GM23338 (cell line): ENCODE measurements at regions not wholly inside any gene's neighbourhood (a gene's known extent, or its start where the extent isn't known, plus 50 kb on each side); places are given as distances from the start of the nearest gene placed in this dataset.

ENCODE experiments used
- ATAC-seq: fragments of 200-7000 bp; cut with Tn5 transposase; 3 replicates; pipeline ENCODE4 v1.9.1; 2020
- DNase-seq: peaks from one replicate; pipeline ENCODE4 v3.0.0-alpha.2; 2015; ENCODE audit warnings: low spot score
- H2AFZ ChIP-seq: fragments of 200-600 bp; sonication (generic); 2 replicates; pipeline ENCODE4 v1.8.0; 2016; ENCODE audit warnings: antibody characterized with exemption, mild to moderate bottlenecking, moderate library complexity
- H3F3A ChIP-seq: fragments of 200-600 bp; sonication (generic); replicated peaks from 2 replicates; pipeline ENCODE4 v1.8.0; 2017; ENCODE audit warnings: antibody characterized with exemption, mixed run types, low read depth
- H3K27ac ChIP-seq: fragments of 200-600 bp; sonication (generic); 2 replicates; pipeline ENCODE4 v1.6.1; 2016; ENCODE audit warnings: low read depth
- H3K27me3 ChIP-seq: fragments of 200-600 bp; sonication (generic); 2 replicates; pipeline ENCODE4 v1.8.0; 2016; ENCODE audit warnings: mild to moderate bottlenecking, mixed run types, moderate library complexity; ENCODE audit not compliant: insufficient read depth
- H3K36me3 ChIP-seq: fragments of 200-600 bp; sonication (generic); 2 replicates; pipeline ENCODE4 v1.8.0; 2016; ENCODE audit warnings: mild to moderate bottlenecking; ENCODE audit not compliant: insufficient read depth
- H3K4me1 ChIP-seq: fragments of 200-600 bp; sonication (generic); 2 replicates; pipeline ENCODE4 v1.8.0; 2016; ENCODE audit warnings: mild to moderate bottlenecking, moderate library complexity; ENCODE audit not compliant: insufficient read depth
- H3K4me2 ChIP-seq: fragments of 200-600 bp; sonication (generic); 2 replicates; pipeline ENCODE4 v1.7.1; 2017; ENCODE audit warnings: mixed run types
- H3K4me3 ChIP-seq: fragments of 200-600 bp; sonication (generic); 2 replicates; pipeline ENCODE4 v1.6.1; 2016; ENCODE audit warnings: mixed run types
- H3K79me2 ChIP-seq: fragments of 200-600 bp; sonication (generic); replicated peaks from 2 replicates; pipeline ENCODE4 v1.8.0; 2017; ENCODE audit warnings: mild to moderate bottlenecking; ENCODE audit not compliant: insufficient read depth
- H3K9me2 ChIP-seq: fragments of 200-600 bp; sonication (generic); 2 replicates; pipeline ENCODE4 v1.8.0; 2017; ENCODE audit not compliant: insufficient read depth
- H4K20me1 ChIP-seq: fragments of 200-600 bp; sonication (generic); replicated peaks from 2 replicates; pipeline ENCODE4 v1.8.0; 2017; ENCODE audit warnings: mild to moderate bottlenecking; ENCODE audit not compliant: insufficient read depth
- H3K27ac Mint-ChIP-seq: 2 replicates; pipeline ENCODE4 v1.8.0; 2020; ENCODE audit warnings: inconsistent platforms, mild to moderate bottlenecking, moderate library complexity, mixed read lengths
- H3K27me3 Mint-ChIP-seq: 3 replicates; pipeline ENCODE4 v1.8.0; 2022; ENCODE audit warnings: low read depth, mild to moderate bottlenecking, moderate library complexity, mixed read lengths, inconsistent platforms; ENCODE audit not compliant: insufficient read depth, poor library complexity
- H3K36me3 Mint-ChIP-seq: 3 replicates; pipeline ENCODE4 v1.8.0; 2021; ENCODE audit warnings: low read depth, mild to moderate bottlenecking, inconsistent platforms, moderate library complexity, mixed read lengths
- H3K4me1 Mint-ChIP-seq: 3 replicates; pipeline ENCODE4 v1.8.0; 2020; ENCODE audit warnings: mild to moderate bottlenecking, inconsistent platforms, mixed read lengths
- H3K4me3 Mint-ChIP-seq: 3 replicates; pipeline ENCODE4 v1.8.0; 2021; ENCODE audit warnings: moderate library complexity, mild to moderate bottlenecking, inconsistent platforms, mixed read lengths
- H3K9me3 Mint-ChIP-seq: 3 replicates; pipeline ENCODE4 v1.8.0; 2020; ENCODE audit warnings: moderate library complexity, mild to moderate bottlenecking, inconsistent platforms, mixed read lengths
- ETS1 ChIP-seq: IDR thresholded peaks from 2 replicates; pipeline ENCODE4 v1.6.1; 2016; ENCODE audit warnings: antibody characterized with exemption
- EZH2 ChIP-seq: fragments of 200-600 bp; sonication (generic); IDR thresholded peaks from one replicate; pipeline ENCODE4 v1.8.0; 2017; ENCODE audit warnings: antibody characterized with exemption, mild to moderate bottlenecking, low read depth; ENCODE audit not compliant: unreplicated experiment
- EZH2phosphoT487 ChIP-seq: fragments of 200-600 bp; sonication (generic); IDR thresholded peaks from one replicate; pipeline ENCODE4 v1.8.1; 2018; ENCODE audit warnings: antibody characterized with exemption; ENCODE audit not compliant: unreplicated experiment
- JUNB ChIP-seq: IDR thresholded peaks from one replicate; pipeline ENCODE4 v1.6.1; 2016; ENCODE audit warnings: antibody characterized with exemption; ENCODE audit not compliant: unreplicated experiment
- NANOG ChIP-seq: IDR thresholded peaks from 2 replicates; pipeline ENCODE4 v1.6.1; 2016; ENCODE audit warnings: antibody characterized with exemption, borderline replicate concordance
- POLR2AphosphoS5 ChIP-seq: IDR thresholded peaks from 2 replicates; pipeline ENCODE4 v1.6.1; 2016; ENCODE audit warnings: antibody characterized with exemption, low read depth
- STAT1 ChIP-seq: IDR thresholded peaks from one replicate; pipeline ENCODE4 v1.6.1; 2016; ENCODE audit warnings: antibody characterized with exemption; ENCODE audit not compliant: unreplicated experiment
- ZNF331 ChIP-seq: fragments of 250-450 bp; sonication (Bioruptor Pico); IDR thresholded peaks from 2 replicates; pipeline ENCODE4 v1.5.0; 2020; ENCODE audit warnings: low read depth, mild to moderate bottlenecking, moderate library complexity
- ZNF462 ChIP-seq: fragments of 250-450 bp; sonication (Bioruptor Pico); IDR thresholded peaks from 2 replicates; pipeline ENCODE4 v1.5.0; 2020; ENCODE audit warnings: mild to moderate bottlenecking, moderate library complexity
- TF ChIP-seq, protein P1 (sequence below): IDR thresholded peaks from one replicate; pipeline ENCODE4 v1.6.1; 2018; ENCODE audit warnings: antibody characterized with exemption; ENCODE audit not compliant: unreplicated experiment

DNA sequence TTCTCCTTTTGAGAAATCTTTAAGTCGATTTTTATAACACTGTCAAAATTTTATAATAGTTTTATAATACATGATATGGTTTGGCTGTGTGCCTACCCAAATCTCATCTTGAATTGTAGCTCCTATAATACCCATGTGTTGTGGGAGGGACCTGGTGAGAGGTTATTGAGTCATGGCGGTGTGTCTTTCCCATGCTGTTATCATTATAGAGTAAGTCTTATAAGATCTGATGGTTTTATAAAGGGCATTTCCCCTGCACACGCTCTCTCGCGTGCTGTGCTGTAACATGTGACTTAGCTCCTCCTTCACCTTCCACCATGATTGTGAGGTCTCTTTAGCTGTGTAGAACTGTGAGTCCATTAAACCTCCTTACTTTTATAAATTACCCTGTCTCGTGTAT lies 364.0 kb upstream of the SPANXN4 start:
- H3K4me3 Mint-ChIP-seq, result no peak overlapping the region
- no peaks in the 10 kb centered on the region for H4K20me1 ChIP-seq
- no peaks in the 10 kb centered on the region for H3K79me2 ChIP-seq
- H3K27ac ChIP-seq, result no peak overlapping the region
- DNase-seq (no peak), ATAC-seq (no peak)
- no peak for TF ChIP-seq NANOG
- TF ChIP-seq EZH2phosphoT487, result no peak
- TF ChIP-seq STAT1, result no peak
- TF ChIP-seq, protein P1, sequence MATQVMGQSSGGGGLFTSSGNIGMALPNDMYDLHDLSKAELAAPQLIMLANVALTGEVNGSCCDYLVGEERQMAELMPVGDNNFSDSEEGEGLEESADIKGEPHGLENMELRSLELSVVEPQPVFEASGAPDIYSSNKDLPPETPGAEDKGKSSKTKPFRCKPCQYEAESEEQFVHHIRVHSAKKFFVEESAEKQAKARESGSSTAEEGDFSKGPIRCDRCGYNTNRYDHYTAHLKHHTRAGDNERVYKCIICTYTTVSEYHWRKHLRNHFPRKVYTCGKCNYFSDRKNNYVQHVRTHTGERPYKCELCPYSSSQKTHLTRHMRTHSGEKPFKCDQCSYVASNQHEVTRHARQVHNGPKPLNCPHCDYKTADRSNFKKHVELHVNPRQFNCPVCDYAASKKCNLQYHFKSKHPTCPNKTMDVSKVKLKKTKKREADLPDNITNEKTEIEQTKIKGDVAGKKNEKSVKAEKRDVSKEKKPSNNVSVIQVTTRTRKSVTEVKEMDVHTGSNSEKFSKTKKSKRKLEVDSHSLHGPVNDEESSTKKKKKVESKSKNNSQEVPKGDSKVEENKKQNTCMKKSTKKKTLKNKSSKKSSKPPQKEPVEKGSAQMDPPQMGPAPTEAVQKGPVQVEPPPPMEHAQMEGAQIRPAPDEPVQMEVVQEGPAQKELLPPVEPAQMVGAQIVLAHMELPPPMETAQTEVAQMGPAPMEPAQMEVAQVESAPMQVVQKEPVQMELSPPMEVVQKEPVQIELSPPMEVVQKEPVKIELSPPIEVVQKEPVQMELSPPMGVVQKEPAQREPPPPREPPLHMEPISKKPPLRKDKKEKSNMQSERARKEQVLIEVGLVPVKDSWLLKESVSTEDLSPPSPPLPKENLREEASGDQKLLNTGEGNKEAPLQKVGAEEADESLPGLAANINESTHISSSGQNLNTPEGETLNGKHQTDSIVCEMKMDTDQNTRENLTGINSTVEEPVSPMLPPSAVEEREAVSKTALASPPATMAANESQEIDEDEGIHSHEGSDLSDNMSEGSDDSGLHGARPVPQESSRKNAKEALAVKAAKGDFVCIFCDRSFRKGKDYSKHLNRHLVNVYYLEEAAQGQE, result no peak
- no peak for TF ChIP-seq EZH2
- TF ChIP-seq ZNF331 (CRISPR knock-in tag), result no peak
- TF ChIP-seq POLR2AphosphoS5, result no peak
- no peak for TF ChIP-seq ETS1
- TF ChIP-seq JUNB, result no peak
- TF ChIP-seq ZNF462 (CRISPR knock-in tag), result no peak
- no peaks in the 10 kb centered on the region for H3K9me2 ChIP-seq
- no peaks in the 10 kb centered on the region for H3K4me1 Mint-ChIP-seq
- no peaks in the 10 kb centered on the region for H3K27me3 ChIP-seq
- no peaks in the 10 kb centered on the region for H3K4me1 ChIP-seq
- H3K9me3 Mint-ChIP-seq, result no peaks in the 10 kb centered on the region; the same call in 1 of the 3 replicates
- H3K27me3 Mint-ChIP-seq, result no peaks in the 10 kb centered on the region
- H3F3A ChIP-seq, result no peaks in the 10 kb centered on the region
- H2AFZ ChIP-seq, result no peak overlapping the region
- no peak overlapping the region for H3K4me2 ChIP-seq
- H3K27ac Mint-ChIP-seq, result no peak overlapping the region
- H3K36me3 ChIP-seq, result no peaks in the 10 kb centered on the region
- no peak overlapping the region for H3K4me3 ChIP-seq
- H3K36me3 Mint-ChIP-seq, result no peaks in the 10 kb centered on the region; the same call in 2 of the 3 replicates
